Activated CD4-positive, alpha-beta T cell treated with anti-CD3 and anti-CD28 coated beads, Interleukin-10, Interleukin-2, amounts not matched to agents 100 ng/mL and 50 ng/mL, durations not matched to agents 16 hours and 8 hours (primary cell): ENCODE measurements at regions not wholly inside any gene's neighbourhood (a gene's known extent, or its start where the extent isn't known, plus 50 kb on each side); places are given as distances from the start of the nearest gene placed in this dataset.

Experiments
- DNase-seq: peaks from one replicate; pipeline ENCODE4 v3.0.0-alpha.2; 2020

DNA sequence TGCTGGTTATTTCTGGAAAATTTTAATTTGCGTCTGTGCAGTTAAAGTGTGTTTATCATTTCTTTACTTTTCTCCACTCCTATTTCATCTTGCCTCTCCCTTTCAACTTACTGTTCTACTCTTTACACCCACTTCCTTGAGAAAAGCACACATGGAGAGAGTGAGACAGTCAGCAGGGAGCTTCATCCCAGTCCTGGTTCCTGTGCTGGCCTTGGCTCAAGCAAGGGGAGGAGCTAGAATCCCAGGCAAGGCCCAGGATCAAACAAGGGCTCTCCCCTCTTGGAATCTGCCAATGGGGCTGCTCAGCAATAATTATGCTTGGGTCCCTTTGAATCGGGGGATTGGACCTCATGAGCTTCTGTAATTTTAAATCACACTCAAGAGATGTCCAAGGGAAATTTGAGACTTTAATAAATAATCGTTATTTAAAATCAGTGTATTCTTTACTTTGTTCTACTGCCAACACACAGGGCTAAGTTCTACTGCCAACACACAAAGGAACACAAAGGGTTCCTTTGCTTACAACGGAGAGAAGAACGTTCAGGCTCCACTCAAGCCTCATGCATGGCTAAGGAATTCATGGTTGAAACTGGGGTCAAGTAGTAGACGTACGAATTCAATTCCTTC lies 439.3 kb upstream of the DAB2 start:
- no peak for DNase-seq

DNA sequence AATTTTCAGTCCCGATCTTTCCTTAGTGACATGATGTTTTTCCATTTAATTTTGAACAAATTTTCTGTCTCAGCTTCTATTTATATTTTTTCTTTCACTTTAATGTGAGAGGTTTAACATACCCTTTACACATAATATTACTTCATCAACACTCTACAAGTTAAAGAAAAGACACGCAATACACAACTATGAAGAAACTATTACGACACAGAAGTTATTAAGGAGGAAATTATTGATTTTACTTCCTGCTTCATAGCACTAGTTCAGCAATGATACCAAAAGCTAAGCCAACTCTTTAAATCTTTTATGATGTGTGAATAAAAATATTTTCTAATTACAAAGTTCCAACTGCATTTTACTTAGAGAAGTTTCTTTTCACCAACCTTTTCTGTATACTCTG lies 432.3 kb upstream of the DAB2 start:
- no peak for DNase-seq

DNA sequence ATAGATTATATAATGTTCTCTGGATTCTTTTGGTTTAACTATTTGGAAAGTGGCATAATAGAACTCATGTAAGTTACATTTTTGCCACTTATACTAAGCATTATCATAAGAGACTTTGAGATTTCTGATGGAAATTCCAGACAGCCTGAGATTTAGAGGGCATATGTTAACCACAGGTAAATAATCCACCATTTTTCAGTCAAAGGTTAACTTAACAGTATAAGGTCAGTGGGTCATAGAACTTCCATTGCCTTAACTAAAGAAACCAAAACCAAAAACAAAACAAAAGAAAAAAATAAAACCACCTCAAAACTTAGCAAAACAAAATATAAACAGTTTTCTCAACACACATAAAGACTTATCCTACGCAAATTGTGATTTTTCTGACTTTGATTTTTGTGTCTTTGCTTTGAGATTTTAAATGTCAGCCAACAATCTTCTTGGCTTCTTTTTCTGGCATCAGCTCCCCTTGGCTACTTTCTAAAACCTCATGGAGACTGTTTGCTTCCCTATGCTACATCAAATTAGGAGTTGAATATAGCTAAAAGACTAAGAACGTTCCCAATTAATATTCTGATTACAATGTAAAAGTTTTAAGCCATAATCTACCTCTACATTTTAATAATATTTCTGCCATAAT lies 430.1 kb upstream of the DAB2 start:
- no peak for DNase-seq

DNA sequence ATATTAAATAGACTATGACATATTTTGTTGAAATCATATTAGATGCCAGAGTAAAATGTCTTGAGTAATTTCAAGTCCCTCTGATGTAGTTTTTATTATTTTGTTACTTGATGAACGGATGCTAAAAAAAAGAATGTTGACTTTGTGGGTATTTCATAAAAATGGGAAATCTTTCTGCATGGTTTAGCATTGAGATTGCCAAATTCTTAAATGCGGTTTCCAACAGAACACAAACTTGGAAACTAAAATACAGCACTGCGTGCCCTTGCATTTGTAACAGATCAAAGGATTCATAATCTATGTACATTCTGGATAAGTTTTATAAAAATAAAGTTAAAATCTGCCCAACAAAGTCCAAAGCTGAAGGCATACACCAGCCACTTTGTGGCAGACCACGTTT lies 425.5 kb upstream of the DAB2 start:
- DNase-seq, result no peak

DNA sequence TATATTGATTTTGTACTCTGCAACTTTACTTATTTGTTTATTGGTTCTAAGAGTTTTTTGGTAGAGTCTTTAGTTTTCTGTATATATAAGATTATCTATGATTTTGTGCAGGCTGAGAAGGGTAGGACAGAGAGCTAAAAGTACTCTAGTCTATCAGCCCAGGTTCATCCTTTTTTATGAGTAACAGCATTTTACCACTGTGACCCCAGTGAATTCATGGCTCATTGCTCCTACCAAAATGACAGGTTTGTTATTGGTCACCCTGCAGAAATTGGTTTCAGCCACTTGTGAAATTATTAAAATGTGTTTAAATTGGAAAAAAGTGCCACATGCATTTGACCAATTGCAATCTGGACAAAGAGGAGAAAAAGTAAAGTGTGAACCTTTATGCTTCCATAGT lies 421.4 kb upstream of the DAB2 start:
- DNase-seq, result no peak

DNA sequence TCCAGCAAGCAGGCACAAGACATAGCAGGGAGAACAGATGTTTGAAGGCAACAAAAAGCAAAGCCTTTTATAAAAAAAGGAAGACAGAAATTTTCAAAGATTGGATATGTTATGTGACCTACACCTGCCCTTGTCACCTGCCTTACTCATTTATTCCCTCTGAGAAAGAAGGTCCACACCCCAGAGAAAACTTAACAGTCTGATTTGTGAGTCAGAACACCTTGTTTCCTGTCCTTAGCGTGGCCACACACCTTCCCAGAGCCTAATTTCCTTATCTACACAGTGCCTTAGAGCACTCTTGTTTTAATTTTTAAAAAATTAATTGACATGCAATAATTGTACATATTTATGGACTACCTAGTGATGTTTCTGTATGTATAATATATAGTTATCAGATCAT lies 419.0 kb upstream of the DAB2 start:
- no peak for DNase-seq

DNA sequence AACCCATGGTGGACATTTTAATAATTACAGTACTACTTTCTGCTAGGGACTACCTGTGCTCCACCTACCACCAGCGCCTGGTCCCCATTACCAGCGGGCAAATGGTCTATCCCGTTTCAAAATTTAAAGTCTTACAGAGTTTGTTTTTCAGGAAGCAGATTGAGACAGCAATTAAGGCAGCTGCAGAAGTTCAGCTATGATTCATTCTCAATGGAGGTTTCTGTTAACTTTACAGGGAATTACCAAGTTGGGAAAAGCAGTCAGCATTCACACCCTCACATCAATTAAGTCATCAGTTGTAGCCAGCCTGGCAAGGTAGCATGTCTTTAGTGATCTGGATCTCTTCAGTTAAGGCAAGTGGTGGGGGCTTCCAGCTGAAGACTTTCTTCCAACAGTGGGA lies 410.6 kb upstream of the DAB2 start:
- DNase-seq, result no peak

DNA sequence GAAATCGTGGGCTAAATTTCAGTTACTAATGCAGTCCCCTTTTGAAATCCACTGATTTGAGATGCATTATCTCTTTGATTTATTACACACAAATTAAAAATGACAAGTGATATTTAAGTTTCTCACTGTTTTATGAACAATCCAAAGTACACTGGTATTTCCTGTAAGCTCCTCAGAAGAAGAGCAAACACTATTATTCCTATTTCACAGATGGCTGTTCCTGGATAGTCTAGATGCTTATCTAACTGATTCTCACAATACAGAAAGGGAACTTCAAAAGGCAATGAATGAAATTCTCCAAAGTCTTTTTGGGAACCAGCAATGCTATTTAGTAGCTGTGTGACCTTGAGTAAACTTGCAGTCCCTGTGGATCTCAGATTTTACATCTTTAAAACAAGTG lies 404.7 kb upstream of the DAB2 start:
- no peak for DNase-seq

DNA sequence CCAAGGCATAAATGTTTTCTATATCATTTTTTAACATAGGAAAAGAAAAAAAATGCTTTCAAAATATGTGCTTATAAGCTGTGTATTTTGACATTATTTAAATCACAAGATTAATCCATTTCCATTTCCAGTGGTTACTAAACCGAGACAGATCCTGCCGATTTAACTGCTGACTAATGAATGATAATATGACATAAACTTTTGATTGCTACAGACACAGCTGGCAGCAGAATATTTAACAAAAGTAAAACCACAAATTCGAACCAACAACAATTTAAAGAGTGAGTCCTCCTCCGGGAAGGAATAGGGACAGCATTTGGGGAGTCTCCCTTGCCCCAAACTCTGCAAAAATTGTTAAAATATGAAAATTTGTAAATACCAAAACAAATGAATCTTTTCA lies 401.3 kb upstream of the DAB2 start:
- no peak for DNase-seq

DNA sequence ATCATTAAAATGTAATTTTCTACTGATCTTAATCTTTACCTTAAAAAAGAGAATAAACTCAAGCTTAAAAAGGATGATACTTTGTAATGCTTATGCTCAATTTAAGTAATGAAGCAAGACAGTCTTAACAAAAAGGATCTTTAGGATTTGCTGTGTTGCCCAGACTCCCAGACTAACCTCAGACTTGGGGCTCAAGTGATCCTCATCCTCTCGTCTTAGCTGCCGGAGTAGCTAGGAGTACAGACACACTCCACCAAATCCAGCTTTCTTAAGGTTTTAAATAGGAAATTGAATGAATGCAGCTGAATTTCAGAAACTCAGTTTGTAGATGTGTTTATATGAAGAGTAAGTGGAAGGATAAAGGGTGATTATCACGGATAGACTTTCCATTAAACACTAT lies 400.5 kb upstream of the DAB2 start:
- DNase-seq, result no peak

DNA sequence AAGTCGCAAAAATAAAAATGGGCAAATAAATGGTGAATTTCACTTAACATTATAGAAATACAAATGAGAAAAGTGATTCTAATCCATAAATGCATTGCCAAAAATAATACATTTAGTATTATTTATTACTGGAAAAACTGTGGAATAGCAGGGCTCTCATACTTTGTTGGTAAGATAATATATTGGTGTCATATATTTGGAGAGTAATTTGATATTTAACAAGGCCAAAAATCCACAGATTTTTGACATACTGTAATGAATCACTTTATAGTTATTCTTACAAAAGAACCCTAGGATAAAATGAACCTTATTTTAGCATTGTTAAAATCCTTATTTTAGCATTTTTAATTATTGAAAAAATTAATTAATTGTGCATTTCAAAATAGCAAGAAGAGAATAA lies 397.2 kb upstream of the DAB2 start:
- no peak for DNase-seq

DNA sequence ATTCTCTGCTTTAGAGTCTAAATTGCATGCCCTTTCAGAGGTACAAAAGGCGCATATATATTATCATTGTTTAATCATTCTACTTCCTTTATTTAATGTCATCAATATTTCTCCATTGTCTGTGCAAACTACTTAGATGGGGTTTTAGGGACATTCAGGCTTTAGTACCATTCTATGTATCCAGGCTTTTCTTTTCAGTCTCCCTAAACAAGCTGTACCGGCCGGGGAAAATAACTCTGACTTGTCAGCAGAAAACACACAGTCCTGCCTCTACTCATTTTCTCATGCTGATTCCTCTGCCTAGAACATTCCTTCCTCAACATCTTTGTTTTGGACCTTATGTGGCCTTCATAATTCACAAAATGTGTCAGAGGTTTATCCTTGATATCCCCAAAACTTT lies 392.1 kb upstream of the DAB2 start:
- DNase-seq, result no peak

DNA sequence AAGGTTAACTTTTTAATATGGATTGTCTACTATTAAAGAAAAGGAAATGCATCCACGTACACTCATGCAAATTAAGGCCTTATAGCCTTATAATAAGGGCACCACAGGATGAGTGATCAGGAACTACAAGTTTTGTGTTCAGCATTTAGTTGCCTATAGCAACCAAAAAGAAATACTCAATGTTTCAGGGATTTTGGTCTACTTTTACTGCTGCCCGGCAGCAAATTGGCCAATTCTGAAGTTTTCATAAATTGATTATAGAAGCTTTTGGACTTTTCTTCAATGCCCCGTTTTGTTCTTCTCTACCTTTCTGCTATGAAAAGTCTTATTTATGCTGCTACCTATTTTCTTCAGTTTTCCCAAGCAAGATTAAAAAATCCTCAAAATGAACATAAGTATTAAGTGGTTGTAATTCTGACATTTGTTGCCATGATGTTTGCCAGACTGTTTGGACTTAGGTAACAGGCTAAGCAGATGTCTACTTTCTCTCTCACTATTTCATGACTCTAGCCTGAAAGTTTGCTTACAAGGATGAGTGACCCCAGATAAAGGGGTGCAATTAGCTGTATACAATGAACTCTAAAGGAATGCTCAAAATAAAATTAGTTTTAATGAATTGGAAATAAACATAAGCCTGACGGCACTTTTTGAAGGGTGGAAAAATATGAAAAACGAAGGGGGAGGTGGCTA lies 391.5 kb upstream of the DAB2 start:
- DNase-seq, result no peak

DNA sequence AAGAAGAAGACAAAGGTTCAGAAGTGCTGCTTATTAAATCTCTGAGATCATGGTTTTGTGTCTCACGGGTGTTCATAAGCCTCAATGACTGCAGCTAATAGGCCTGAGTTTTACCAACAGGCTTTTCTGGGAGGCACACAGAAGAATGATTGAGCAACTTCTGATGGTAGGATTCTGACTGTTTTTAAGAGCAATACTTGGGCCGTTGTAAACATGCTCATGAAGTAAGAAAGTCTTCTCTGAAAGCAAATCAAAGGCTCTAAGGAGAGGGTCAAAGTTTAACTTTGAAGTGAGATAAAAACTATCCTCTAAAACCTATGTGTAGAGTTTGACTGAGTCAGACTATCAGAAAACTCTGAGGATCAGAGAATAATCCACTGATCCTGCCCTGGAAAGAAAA lies 390.9 kb upstream of the DAB2 start:
- no peak for DNase-seq

DNA sequence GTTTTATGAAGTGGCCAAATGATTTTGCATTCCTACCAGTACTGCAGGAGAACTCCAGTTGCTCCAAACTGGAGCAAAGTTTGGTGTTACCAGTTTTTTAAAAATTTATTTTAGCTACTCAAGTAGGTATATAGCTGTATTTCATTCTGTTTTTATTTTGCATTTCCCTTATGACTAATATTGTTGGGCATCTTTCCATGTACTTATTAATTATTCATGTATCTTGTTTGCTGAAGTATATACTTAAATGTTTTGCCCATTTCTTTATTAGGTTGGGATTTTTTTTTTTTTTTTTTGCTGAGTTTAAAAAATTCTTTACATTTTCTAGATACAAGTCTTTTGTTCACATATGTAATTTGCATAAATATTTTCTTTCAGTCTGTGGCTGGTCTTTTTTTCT lies 386.6 kb upstream of the DAB2 start:
- no peak for DNase-seq

DNA sequence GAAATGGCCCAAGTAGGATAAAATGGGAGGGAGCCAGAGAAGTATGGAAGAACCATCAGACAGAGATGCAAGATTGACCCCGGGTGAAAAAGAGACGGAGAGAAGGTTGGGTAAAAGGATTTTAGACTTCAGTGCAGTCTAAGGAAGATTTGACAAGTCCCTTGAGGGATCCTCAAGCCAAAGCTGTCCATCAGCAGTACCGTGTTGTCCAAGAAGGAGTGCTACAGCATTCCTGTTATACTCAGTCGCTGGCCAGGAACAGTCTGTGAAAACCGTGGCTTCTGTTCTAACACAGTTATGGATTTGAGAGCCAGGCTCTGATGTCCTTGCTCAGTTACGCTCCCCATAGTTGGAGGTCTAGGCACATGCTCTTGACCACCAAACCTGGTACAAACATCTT lies 383.9 kb upstream of the DAB2 start:
- DNase-seq, result no peak

DNA sequence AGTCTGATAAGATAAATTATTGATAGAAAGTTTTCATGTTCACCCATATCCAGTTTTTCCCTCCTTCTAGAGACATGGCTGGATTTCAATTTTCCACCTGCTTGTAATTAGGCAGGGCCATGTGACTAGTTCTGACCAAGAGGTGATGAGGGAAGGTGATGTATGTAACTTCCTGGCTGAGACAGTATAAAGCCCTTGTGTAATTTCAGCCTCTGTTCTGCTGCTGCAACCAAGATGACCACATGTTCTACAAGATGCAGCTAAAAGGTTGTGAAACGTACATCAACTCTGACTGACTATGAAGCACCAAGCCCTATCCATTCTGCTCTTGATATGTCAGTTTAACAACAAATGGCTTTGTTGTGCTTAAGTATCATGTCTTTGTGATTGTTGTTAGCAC lies 376.5 kb upstream of the DAB2 start:
- DNase-seq, result no peak

DNA sequence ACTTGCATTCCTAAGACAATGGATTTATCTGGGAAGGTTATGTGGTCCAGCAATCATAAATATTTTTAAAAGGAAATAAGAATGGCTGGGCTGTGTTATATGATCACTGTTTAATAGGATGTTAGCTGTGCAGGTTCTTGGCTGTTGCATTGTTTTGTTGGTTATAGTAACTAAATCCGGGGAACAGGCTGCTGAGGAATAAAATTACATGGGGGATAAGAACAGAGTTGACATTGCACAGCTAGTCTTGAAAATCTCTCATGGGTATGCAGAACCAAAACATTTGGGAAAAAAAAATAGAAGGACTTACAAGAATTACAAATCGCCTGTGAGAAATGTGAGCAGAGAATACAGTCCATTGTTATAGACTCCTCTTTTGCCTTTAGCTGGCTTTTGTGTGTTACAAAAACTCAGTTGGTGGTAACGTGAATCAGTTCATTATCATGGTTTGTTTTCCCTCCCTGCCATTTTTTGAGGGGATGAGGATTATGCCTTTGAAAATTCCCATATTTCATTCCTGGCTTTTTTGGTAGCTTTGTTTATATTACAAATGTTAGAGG lies 375.3 kb upstream of the DAB2 start:
- DNase-seq, result no peak

DNA sequence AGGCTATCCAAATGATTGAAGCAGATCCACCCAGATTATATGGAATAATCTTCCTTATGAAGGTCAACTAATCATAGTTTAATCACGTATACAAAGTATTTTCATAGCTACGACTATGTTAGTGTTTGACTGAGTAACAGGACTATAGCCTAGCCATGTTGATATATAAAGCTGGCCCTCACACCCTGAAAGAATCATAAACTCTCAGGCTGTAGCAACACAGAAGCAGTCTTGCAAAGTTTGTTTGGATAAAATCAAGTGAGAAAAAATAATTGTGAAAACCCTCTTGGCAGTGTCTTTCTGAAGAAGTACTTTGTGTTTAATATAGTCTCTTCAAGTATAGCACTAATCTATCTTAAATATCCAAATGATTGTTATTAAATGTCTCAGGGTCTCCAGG lies 374.5 kb upstream of the DAB2 start:
- no peak for DNase-seq

DNA sequence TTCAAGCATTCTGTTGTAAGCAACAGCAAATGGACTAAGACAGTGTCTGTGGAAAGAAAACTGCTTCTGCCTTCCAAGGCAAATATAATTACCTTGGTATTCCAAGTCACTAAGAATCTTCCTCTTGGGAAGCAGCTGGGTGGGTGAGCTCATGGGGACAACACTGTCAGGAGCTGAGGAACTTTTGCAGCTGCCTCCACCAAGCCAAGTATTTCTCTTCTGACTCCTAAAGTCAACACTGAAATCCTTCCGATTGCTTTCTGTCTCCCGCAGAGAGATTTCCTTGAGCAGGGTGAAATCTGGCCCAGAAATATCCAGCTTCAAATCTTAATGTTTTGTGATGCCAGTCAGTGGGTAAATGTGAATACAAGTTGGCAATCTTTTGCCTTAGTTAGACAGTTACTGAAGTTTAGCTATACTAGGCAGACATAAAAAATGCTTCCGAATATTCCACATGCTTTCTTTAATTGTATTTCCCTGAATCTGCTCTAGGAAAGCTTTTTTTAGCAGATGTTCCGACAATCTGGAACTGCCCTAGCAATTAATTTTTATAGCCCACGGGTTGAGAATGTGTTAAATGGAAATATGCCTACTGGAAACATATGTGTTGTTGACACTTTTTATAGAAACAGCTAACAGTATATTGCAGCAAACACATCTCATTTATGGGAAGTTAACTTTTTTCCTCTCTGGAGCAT lies 369.9 kb upstream of the DAB2 start:
- DNase-seq, result no peak

DNA sequence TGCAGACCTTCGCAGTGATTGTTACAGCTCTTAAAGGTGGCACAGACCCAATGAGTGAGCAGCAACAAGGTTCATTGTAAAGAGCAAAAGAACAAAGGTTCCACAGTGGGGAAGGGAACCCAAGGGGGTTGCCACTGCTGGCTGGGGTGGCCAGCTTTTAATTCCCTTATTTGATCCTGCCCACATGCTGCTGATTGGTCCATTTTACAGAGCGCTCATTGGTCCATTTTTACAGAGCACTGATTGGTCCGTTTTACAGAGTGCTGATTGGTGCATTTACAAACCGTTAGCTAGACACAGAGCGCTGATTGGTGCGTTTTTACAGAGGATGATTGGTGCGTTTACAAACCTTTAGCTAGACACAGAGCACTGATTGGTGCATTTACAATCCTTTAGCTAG lies 360.6 kb upstream of the DAB2 start:
- DNase-seq, result no peak

DNA sequence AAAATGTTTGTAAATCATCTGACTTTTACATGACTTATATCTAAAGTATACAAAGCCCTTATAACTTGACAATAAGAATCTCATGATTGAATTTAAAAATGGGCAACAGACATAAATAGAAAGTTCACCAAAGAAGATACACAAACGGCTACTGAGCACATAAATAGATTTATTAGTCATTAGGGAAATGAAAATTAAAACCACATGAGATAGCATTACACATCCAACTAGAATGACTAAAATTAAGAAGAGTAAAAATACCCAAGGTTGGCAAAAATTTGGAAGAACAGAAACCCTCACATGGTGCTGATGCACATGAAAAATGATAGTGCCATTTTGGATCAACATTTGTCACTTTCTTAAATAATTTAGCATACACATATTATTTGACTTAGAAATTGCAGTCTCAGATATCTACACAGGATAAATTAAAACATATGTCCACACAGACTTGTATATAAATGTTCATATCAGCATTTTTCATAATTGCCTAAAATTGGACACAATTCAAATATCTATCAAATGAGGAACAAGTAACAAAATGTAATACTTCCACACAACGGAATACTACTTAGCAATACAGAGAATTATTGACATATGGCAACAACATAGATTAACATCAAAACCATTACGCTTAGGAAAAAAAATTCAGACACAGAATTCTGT lies 359.1 kb upstream of the DAB2 start:
- peak; percentile 25 for DNase-seq

DNA sequence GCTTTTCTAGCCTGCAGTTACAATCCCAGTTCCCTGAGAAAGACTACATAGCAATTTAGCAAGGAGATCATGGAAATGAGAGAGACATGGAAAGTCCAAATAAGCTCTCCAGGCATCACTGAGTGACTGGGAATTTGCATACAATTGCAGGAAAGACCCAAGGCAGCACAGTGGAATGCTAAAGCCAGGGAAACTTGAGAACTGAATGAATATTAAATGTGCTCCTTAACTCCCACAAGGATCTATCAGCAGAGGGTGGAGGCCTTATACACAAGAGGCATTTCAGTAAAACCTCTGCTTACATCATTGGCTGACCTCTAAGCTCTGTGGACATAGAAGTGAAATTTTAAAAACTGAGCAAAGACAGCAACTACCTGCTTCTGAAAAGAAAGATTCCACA lies 355.6 kb upstream of the DAB2 start:
- DNase-seq, result no peak
